22Rv1 (cell line): ENCODE measurements at regions not wholly inside any gene's neighbourhood (a gene's known extent, or its start where the extent isn't known, plus 50 kb on each side); places are given as distances from the start of the nearest gene placed in this dataset.

Experiments used
- CTCF ChIP-seq: fragments of 450-650 bp; IDR thresholded peaks from 2 replicates; pipeline ENCODE4 v1.5.1; 2017; ENCODE audit warnings: mild to moderate bottlenecking
- ZFX ChIP-seq: fragments of 450-650 bp; IDR thresholded peaks from 2 replicates; pipeline ENCODE4 v1.6.1; 2017; ENCODE audit warnings: antibody characterized with exemption, borderline replicate concordance

GRCh38 chr18:41752826-41753225, 202.2 kb upstream of the PIK3C3 start:
- TF ChIP-seq CTCF (no peak), ZFX (no peak)
